H1 (cell line): ENCODE measurements at regions not wholly inside any gene's neighbourhood (a gene's known extent, or its start where the extent isn't known, plus 50 kb on each side); places are given as distances from the start of the nearest gene placed in this dataset.

ENCODE experiments used
- CREB1 ChIP-seq: IDR thresholded peaks from 2 replicates; pipeline ENCODE4 v1.6.1; 2012; ENCODE audit warnings: inconsistent platforms
- EGR1 ChIP-seq: IDR thresholded peaks from 2 replicates; pipeline ENCODE4 v1.6.1; 2011; ENCODE audit warnings: low read depth, low read length, borderline replicate concordance
- EZH2 ChIP-seq: fragments of 200-600 bp; sonication (generic); IDR thresholded peaks from 2 replicates; pipeline ENCODE4 v1.7.1; 2012; ENCODE audit warnings: low read depth, mild to moderate bottlenecking, moderate library complexity, low read length, inconsistent platforms; ENCODE audit not compliant: severe bottlenecking
- GABPA ChIP-seq: IDR thresholded peaks from 2 replicates; pipeline ENCODE4 v1.6.1; 2011; ENCODE audit warnings: mild to moderate bottlenecking, low read length, moderate library complexity, borderline replicate concordance; ENCODE audit not compliant: insufficient read depth
- NANOG ChIP-seq: IDR thresholded peaks from 2 replicates; pipeline ENCODE4 v1.6.1; 2011; ENCODE audit warnings: low read length, low read depth, mild to moderate bottlenecking, inconsistent platforms; ENCODE audit not compliant: insufficient read depth, poor library complexity, severe bottlenecking
- POLR2A ChIP-seq, 2 experiments: IDR thresholded peaks; 1 replicate in 1 of 2; 2 replicates in 1 of 2; pipeline ENCODE4 v1.6.1; 2011; ENCODE audit warnings: low read depth in 2 of 2, low read length in 2 of 2, mild to moderate bottlenecking in 2 of 2; ENCODE audit errors: control extremely low read depth in 1 of 2
- POLR2AphosphoS5 ChIP-seq: IDR thresholded peaks from 2 replicates; pipeline ENCODE4 v1.6.1; 2011; ENCODE audit warnings: low read depth, low read length
- RBBP5 ChIP-seq: IDR thresholded peaks from 2 replicates; pipeline ENCODE4 v1.7.1; 2012; ENCODE audit warnings: low read depth, mild to moderate bottlenecking, inconsistent platforms, low read length, moderate library complexity, borderline replicate concordance
- SIN3A ChIP-seq, 2 experiments: IDR thresholded peaks in 1 of 2; conservative IDR thresholded peaks in 1 of 2; 2 replicates each; pipeline ENCODE4 v1.6.1; 2011 to 2012; ENCODE audit warnings: low read length in 2 of 2, improper control_type of control experiment in 1 of 2, low read depth in 1 of 2, mild to moderate bottlenecking in 1 of 2
- SUZ12 ChIP-seq: fragments of 200-600 bp; sonication (generic); IDR thresholded peaks from 2 replicates; pipeline ENCODE4 v1.6.1; 2012; ENCODE audit warnings: mild to moderate bottlenecking, inconsistent platforms, low read length, moderate library complexity, mixed read lengths
- TAF1 ChIP-seq: IDR thresholded peaks from 2 replicates; pipeline ENCODE4 v1.6.1; 2011; ENCODE audit warnings: mild to moderate bottlenecking, low read depth, low read length
- YY1 ChIP-seq: IDR thresholded peaks from 2 replicates; pipeline ENCODE4 v1.6.1; 2011; ENCODE audit warnings: low read depth, mild to moderate bottlenecking, low read length
- ZNF274 ChIP-seq: IDR thresholded peaks from 2 replicates; pipeline ENCODE4 v1.7.0; 2012; ENCODE audit warnings: low read length, borderline replicate concordance; ENCODE audit errors: extremely low read depth
- TF ChIP-seq, protein P1 (sequence below), 3 experiments: IDR thresholded peaks; 1 replicate in 2 of 3; 2 replicates in 1 of 3; pipeline versions ENCODE4 v1.5.1 to v1.6.1; 2011; ENCODE audit warnings: low read length in 3 of 3, mild to moderate bottlenecking in 3 of 3, inconsistent platforms in 2 of 3, low read depth in 1 of 3, moderate library complexity in 1 of 3; ENCODE audit not compliant: insufficient read depth in 1 of 3; ENCODE audit errors: control extremely low read depth in 1 of 3

DNA sequence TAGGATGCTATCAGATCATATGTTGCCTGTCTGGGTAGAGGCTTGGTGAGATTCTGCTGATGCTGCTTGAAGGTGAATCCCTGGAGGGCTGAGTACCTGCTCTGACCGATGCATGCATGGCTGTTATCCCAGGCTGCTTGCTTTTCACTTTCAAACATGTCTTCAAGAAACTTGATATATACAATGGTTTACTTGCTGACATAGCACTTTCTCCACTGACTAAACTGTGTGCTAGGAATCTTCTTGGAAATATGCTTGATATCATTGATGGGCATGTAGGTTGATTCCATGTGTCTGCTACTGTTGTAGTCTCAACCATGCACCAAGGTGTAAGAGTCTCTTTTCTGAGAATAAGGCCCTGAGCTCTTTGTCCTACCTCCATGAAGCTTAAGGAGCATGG is 79.6 kb upstream of the WDR1 start:
- TF ChIP-seq EZH2 (no peak), POLR2A (IDR thresholded peaks at IDR 0.05; ENCODE audit: control extremely low read depth in 1 of 2, low read depth in 2 of 2, low read length in 2 of 2) (no peak), SIN3A (conservative IDR thresholded peaks at IDR 0.05 in 1 of 2, IDR thresholded peaks at IDR 0.05 in 1 of 2; ENCODE audit: low read depth in 1 of 2, low read length in 2 of 2) (no peak), TAF1 (no peak), EGR1 (no peak), YY1 (no peak), POLR2AphosphoS5 (no peak), RBBP5 (no peak), SUZ12 (no peak), CREB1 (no peak), ZNF274 (no peak), NANOG (no peak), GABPA (no peak)
- TF ChIP-seq, protein P1, sequence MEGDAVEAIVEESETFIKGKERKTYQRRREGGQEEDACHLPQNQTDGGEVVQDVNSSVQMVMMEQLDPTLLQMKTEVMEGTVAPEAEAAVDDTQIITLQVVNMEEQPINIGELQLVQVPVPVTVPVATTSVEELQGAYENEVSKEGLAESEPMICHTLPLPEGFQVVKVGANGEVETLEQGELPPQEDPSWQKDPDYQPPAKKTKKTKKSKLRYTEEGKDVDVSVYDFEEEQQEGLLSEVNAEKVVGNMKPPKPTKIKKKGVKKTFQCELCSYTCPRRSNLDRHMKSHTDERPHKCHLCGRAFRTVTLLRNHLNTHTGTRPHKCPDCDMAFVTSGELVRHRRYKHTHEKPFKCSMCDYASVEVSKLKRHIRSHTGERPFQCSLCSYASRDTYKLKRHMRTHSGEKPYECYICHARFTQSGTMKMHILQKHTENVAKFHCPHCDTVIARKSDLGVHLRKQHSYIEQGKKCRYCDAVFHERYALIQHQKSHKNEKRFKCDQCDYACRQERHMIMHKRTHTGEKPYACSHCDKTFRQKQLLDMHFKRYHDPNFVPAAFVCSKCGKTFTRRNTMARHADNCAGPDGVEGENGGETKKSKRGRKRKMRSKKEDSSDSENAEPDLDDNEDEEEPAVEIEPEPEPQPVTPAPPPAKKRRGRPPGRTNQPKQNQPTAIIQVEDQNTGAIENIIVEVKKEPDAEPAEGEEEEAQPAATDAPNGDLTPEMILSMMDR (IDR thresholded peaks at IDR 0.05; ENCODE audit: control extremely low read depth in 1 of 3, insufficient read depth in 1 of 3, low read depth in 1 of 3, low read length in 3 of 3) = no peak
